H1 (cell line): ENCODE measurements at regions not wholly inside any gene's neighbourhood (a gene's known extent, or its start where the extent isn't known, plus 50 kb on each side); places are given as distances from the start of the nearest gene placed in this dataset.

Experiments
- CTCF ChIA-PET: fragments of 300-600 bp; sonication (Branson Sonifier 250); formaldehyde crosslinking; loops from one replicate; lab custom pipeline; 2021; ENCODE audit not compliant: partially characterized antibody; lab: Charles Lee
- POLR2A ChIA-PET: fragments of 300-600 bp; sonication (Branson Sonifier 250); formaldehyde crosslinking; loops from one replicate; lab custom pipeline; 2021; ENCODE audit warnings: inconsistent platforms; ENCODE audit not compliant: partially characterized antibody; lab: Charles Lee
- DNase-seq, 2 experiments: peaks; one replicate each; pipeline versions ENCODE4 v3.0.0 to v3.0.0-alpha.2; 2010 to 2022; ENCODE audit warnings: low spot score in 2 of 2, low read depth in 1 of 2, mixed read lengths in 1 of 2
- FAIRE-seq: peaks from 2 replicates; lab custom pipeline; 2011; peaks lifted over from hg19 to GRCh38; lab: Jason Lieb, UNC
- H2AFZ ChIP-seq: 2 replicates; pipeline ENCODE4 v1.8.1; 2012; ENCODE audit warnings: low read length, inconsistent platforms
- H2AK5ac ChIP-seq: 2 replicates; pipeline ENCODE4 v1.6.1; 2013; ENCODE audit warnings: low read depth, low read length
- H2BK120ac ChIP-seq: replicated peaks from 2 replicates; pipeline ENCODE3; 2013; ENCODE audit warnings: low read depth, low read length, inconsistent platforms
- H2BK12ac ChIP-seq: 2 replicates; pipeline ENCODE4 v1.6.1; 2013; ENCODE audit warnings: low read depth, low read length
- H2BK15ac ChIP-seq: 2 replicates; pipeline ENCODE4 v1.6.1; 2013; ENCODE audit warnings: low read length
- H2BK20ac ChIP-seq: 2 replicates; pipeline ENCODE4 v1.6.1; 2013; ENCODE audit warnings: low read length
- H2BK5ac ChIP-seq: 2 replicates; pipeline ENCODE4 v1.6.1; 2013; ENCODE audit warnings: low read depth, low read length
- H3K14ac ChIP-seq: 2 replicates; pipeline ENCODE4 v1.6.1; 2013; ENCODE audit warnings: inconsistent platforms; ENCODE audit not compliant: insufficient read length
- H3K18ac ChIP-seq: 2 replicates; pipeline ENCODE4 v1.6.1; 2013; ENCODE audit warnings: low read length; ENCODE audit errors: extremely low read depth
- H3K23ac ChIP-seq: 2 replicates; pipeline ENCODE4 v1.6.1; 2013; ENCODE audit warnings: inconsistent platforms; ENCODE audit not compliant: insufficient read length
- H3K23me2 ChIP-seq: 2 replicates; pipeline ENCODE4 v1.6.1; 2013; ENCODE audit warnings: low read depth, low read length
- H3K27ac ChIP-seq: 2 replicates; pipeline ENCODE4 v1.6.1; 2011; ENCODE audit warnings: low read depth, low read length, inconsistent platforms
- H3K27me3 ChIP-seq, 4 experiments: replicated peaks in 1 of 4; 1 replicate in 1 of 4; 2 replicates in 3 of 4; pipeline versions ENCODE4 v1.6.1 to v1.8.1; 2011 to 2013; ENCODE audit warnings: low read length in 3 of 4, mild to moderate bottlenecking in 3 of 4, inconsistent platforms in 2 of 4, mixed read lengths in 2 of 4, moderate library complexity in 1 of 4; ENCODE audit not compliant: control insufficient read depth in 3 of 4, insufficient read depth in 3 of 4; ENCODE audit errors: extremely low read depth in 1 of 4
- H3K36me3 ChIP-seq, 4 experiments: 2 replicates each; pipeline versions ENCODE4 v1.6.1 to v1.8.1; 2011 to 2013; ENCODE audit warnings: mild to moderate bottlenecking in 4 of 4, low read length in 3 of 4, moderate library complexity in 2 of 4, control low read depth in 1 of 4, inconsistent platforms in 1 of 4; ENCODE audit not compliant: insufficient read depth in 4 of 4, control insufficient read depth in 2 of 4
- H3K4ac ChIP-seq: replicated peaks from 2 replicates; pipeline ENCODE3; 2013; ENCODE audit warnings: low read length, low read depth, mixed read lengths, inconsistent platforms; ENCODE audit not compliant: insufficient read length
- H3K4me1 ChIP-seq, 4 experiments: replicated peaks in 1 of 4; 1 replicate in 1 of 4; 2 replicates in 3 of 4; pipeline versions ENCODE4 v1.6.1 to v1.8.1; 2011 to 2013; ENCODE audit warnings: low read length in 3 of 4, inconsistent platforms in 2 of 4, mixed read lengths in 1 of 4; ENCODE audit not compliant: insufficient read depth in 4 of 4, control insufficient read depth in 3 of 4
- H3K4me2 ChIP-seq, 2 experiments: 2 replicates each; pipeline versions ENCODE4 v1.6.1 to v1.8.1; 2011 to 2013; ENCODE audit warnings: low read depth in 2 of 2, low read length in 2 of 2, control low read depth in 1 of 2, inconsistent platforms in 1 of 2, mild to moderate bottlenecking in 1 of 2; ENCODE audit not compliant: insufficient read depth in 1 of 2
- H3K4me3 ChIP-seq, 4 experiments: fragments of 200-600, 300-600 bp in 1 of 4; sonication (generic), shearing (Covaris generic), sonication (Bioruptor Twin) in 1 of 4; 2 replicates each; pipeline versions ENCODE4 v1.5.1 to v1.8.1; 2011 to 2016; ENCODE audit warnings: low read length in 4 of 4, low read depth in 3 of 4, control low read depth in 2 of 4, inconsistent platforms in 2 of 4, mild to moderate bottlenecking in 2 of 4, mixed read lengths in 1 of 4, moderate library complexity in 1 of 4; ENCODE audit not compliant: insufficient read depth in 2 of 4; ENCODE audit errors: extremely low read depth in 1 of 4
- H3K56ac ChIP-seq: replicated peaks from 2 replicates; pipeline ENCODE3; 2013; ENCODE audit warnings: low read depth, mild to moderate bottlenecking, mixed read lengths, low read length, inconsistent platforms; ENCODE audit not compliant: insufficient read length
- H3K79me1 ChIP-seq: 2 replicates; pipeline ENCODE4 v1.6.1; 2013; ENCODE audit warnings: low read depth, low read length, control low read depth
- H3K79me2 ChIP-seq, 2 experiments: 2 replicates each; pipeline versions ENCODE4 v1.6.1 to v1.8.1; 2012 to 2013; ENCODE audit warnings: low read length in 2 of 2, mild to moderate bottlenecking in 2 of 2, inconsistent platforms in 1 of 2; ENCODE audit not compliant: insufficient read depth in 2 of 2, control insufficient read depth in 1 of 2
- H3K9ac ChIP-seq, 4 experiments: replicated peaks in 1 of 4; 1 replicate in 1 of 4; 2 replicates in 3 of 4; pipeline versions ENCODE4 v1.6.1 to v1.8.1; 2011 to 2013; ENCODE audit warnings: low read depth in 3 of 4, low read length in 3 of 4, control low read depth in 2 of 4, mild to moderate bottlenecking in 2 of 4, moderate library complexity in 2 of 4, inconsistent platforms in 1 of 4; ENCODE audit errors: extremely low read depth in 1 of 4
- H3K9me3 ChIP-seq, 2 experiments: 2 replicates each; pipeline versions ENCODE4 v1.6.1 to v1.8.1; 2012 to 2013; ENCODE audit warnings: mild to moderate bottlenecking in 2 of 2, moderate library complexity in 2 of 2, control low read depth in 1 of 2, inconsistent platforms in 1 of 2, low read depth in 1 of 2, low read length in 1 of 2, mixed read lengths in 1 of 2; ENCODE audit not compliant: insufficient read depth in 2 of 2
- H4K20me1 ChIP-seq, 2 experiments: replicated peaks in 1 of 2; 2 replicates each; pipeline versions ENCODE3 to v1.8.1; 2011 to 2013; ENCODE audit warnings: inconsistent platforms in 2 of 2, low read length in 2 of 2, mild to moderate bottlenecking in 1 of 2; ENCODE audit not compliant: insufficient read depth in 2 of 2, control insufficient read depth in 1 of 2
- H4K5ac ChIP-seq: 2 replicates; pipeline ENCODE4 v1.6.1; 2013; ENCODE audit warnings: low read length, low read depth, mixed read lengths, inconsistent platforms; ENCODE audit not compliant: insufficient read length
- H4K8ac ChIP-seq: 2 replicates; pipeline ENCODE4 v1.8.0; 2013; ENCODE audit warnings: mild to moderate bottlenecking, moderate library complexity, low read length, inconsistent platforms; ENCODE audit not compliant: insufficient read depth; ENCODE audit errors: extremely low read depth
- H4K91ac ChIP-seq: replicated peaks from 2 replicates; pipeline ENCODE3; 2013; ENCODE audit warnings: low read length, mixed read lengths, inconsistent platforms; ENCODE audit not compliant: insufficient read length
- ASH2L ChIP-seq: fragments of 200-600, 300-600 bp; sonication (generic); IDR thresholded peaks from one replicate; pipeline ENCODE4 v1.7.1; 2017; ENCODE audit warnings: low read length
- HDAC2 ChIP-seq, 2 experiments: fragments of 300-600 bp in 1 of 2; sonication (generic) in 1 of 2; IDR thresholded peaks; 2 replicates each; pipeline ENCODE4 v1.6.1; 2011 to 2012; ENCODE audit warnings: low read depth in 2 of 2, low read length in 2 of 2, mild to moderate bottlenecking in 2 of 2, moderate library complexity in 2 of 2, borderline replicate concordance in 1 of 2, inconsistent platforms in 1 of 2
- KDM4A ChIP-seq: IDR thresholded peaks from one replicate; pipeline ENCODE4 v1.7.1; 2012; ENCODE audit warnings: low read depth, mild to moderate bottlenecking, moderate library complexity, low read length, inconsistent platforms; ENCODE audit not compliant: severe bottlenecking
- TCF12 ChIP-seq: IDR thresholded peaks from 2 replicates; pipeline ENCODE4 v1.6.1; 2011; ENCODE audit warnings: low read depth, mild to moderate bottlenecking, low read length
- WGBS, 2 experiments: shearing (Covaris generic) in 1 of 2; methylation state at CpG; one replicate each; pipeline versions ENCODE4 v1.1.6 to v1.1.7; 2013 to 2015; ENCODE audit warnings: low lambda C conversion rate in 2 of 2, mixed read lengths in 2 of 2, inconsistent platforms in 1 of 2, low coverage in 1 of 2, missing lambda C conversion rate in 1 of 2; ENCODE audit not compliant: insufficient replicate concordance in 2 of 2, insufficient coverage in 1 of 2, insufficient read length in 1 of 2; ENCODE audit errors: extremely low coverage in 1 of 2, missing lambda C conversion rate in 1 of 2; 5-methylcytosine and 5-hydroxymethylcytosine counted together

- Histone ChIP-seq H2BK12ac (no peak overlapping the region), H2AK5ac (no peak overlapping the region), H3K79me2 (no peaks in the 10 kb centered on the region), H2BK5ac (no peak overlapping the region; the same call in 1 of the 2 replicates), H2BK15ac (no peak overlapping the region), H3K36me3 (no peaks in the 10 kb centered on the region), H3K27me3 (peaks cover 0 to 5% (median 2%) of the 10 kb centered on the region in 4 experiments; a peak in 4 of 7 replicates), H4K8ac (no peak overlapping the region), H3K79me1 (no peaks in the 10 kb centered on the region), H4K91ac (no peak overlapping the region), H2BK20ac (no peak overlapping the region), H3K27ac (no peak overlapping the region), H2BK120ac (no peak overlapping the region), H3K9me3 (no peaks in the 10 kb centered on the region), H3K9ac (peak overlapping the region in 2 of 4 experiments; percentile 14 to 23; a peak in 3 of 7 replicates), H3K4me1 (no peaks in the 10 kb centered on the region), H3K4ac (no peak overlapping the region), H3K23ac (no peak overlapping the region), H3K56ac (no peak overlapping the region), H4K5ac (no peak overlapping the region), H3K4me2 (peak overlapping the region; percentile 62 to 81), H3K23me2 (peaks cover 10% of the 10 kb centered on the region; the same call in 1 of the 2 replicates), H3K18ac (no peak overlapping the region), H3K14ac (no peak overlapping the region), H2AFZ (peak overlapping the region; percentile 92), H3K4me3 (peak overlapping the region; percentile 70 to 97 (median 81)), H4K20me1 (no peaks in the 10 kb centered on the region)
- WGBS, 2 experiments = 4% methylated on average over 16 of the region's 16 CpGs; no CpG with 5 or more reads in 1 of the 2 experiments
- TF ChIP-seq TCF12 (no peak), KDM4A (peak; percentile 25), ASH2L (peak; percentile 21), HDAC2 (IDR thresholded peaks at IDR 0.05; ENCODE audit: borderline replicate concordance in 1 of 2, low read depth in 2 of 2, low read length in 2 of 2) (0 out of 4 replicates have a peak, but pooled peaks of 1 of the 2 experiments have one; percentile 10)
- ChIA-PET CTCF (interaction anchor here (0.6 to 1.2 kb wide), 2 partner anchors 22 to 322 kb away, joined by 3 to 4 read pairs; no protein-coding TSS in a partner anchor), POLR2A (interaction anchor here (0.7 kb wide), 1 partner anchor 25 kb away, joined by 3 read pairs; no protein-coding TSS in a partner anchor)
- DNase-seq (peak in 1 of 2 experiments; percentile 51), FAIRE-seq (no peak)
Observed at GRCh38 chr6:28658475-28659249, 133.0 kb downstream of the GPX5 start.
